ENCODE measurements at regions not wholly inside any gene's neighbourhood (a gene's known extent, or its start where the extent isn't known, plus 50 kb on each side); places are given as distances from the start of the nearest gene placed in this dataset.

GRCh38 chr2:149899390-149899789 lies 311.8 kb upstream of the MMADHC start:
- no peaks in the 10 kb centered on the region for H3K36me3 Mint-ChIP-seq (ENCODE audit: low read depth)
- H3K27me3 Mint-ChIP-seq (ENCODE audit: low read depth, poor library complexity) = peaks cover 8% of the 10 kb centered on the region
- TF ChIP-seq CTCF (IDR thresholded peaks at IDR 0.05) = no peak
- no peak overlapping the region for H3K27ac Mint-ChIP-seq
- peaks cover 31% of the 10 kb centered on the region for H3K4me1 Mint-ChIP-seq
- no peak overlapping the region for H3K4me3 Mint-ChIP-seq
- no peak for DNase-seq
- no peaks in the 10 kb centered on the region for H3K9me3 Mint-ChIP-seq

GRCh38 chr2:149894760-149895159 lies 307.2 kb upstream of the MMADHC start:
- Mint-ChIP-seq H3K36me3 (ENCODE audit: low read depth) (no peaks in the 10 kb centered on the region), H3K27ac (peak overlapping the region; percentile 30), H3K4me1 (peaks cover 28% of the 10 kb centered on the region), H3K4me3 (no peak overlapping the region), H3K9me3 (no peaks in the 10 kb centered on the region), H3K27me3 (ENCODE audit: low read depth, poor library complexity) (peaks cover 9% of the 10 kb centered on the region)
- DNase-seq = no peak
- no peak for TF ChIP-seq CTCF (IDR thresholded peaks at IDR 0.05)

GRCh38 chr2:149894226-149894625 lies 306.7 kb upstream of the MMADHC start:
- Mint-ChIP-seq H3K36me3 (ENCODE audit: low read depth) (no peaks in the 10 kb centered on the region), H3K4me1 (peaks cover 28% of the 10 kb centered on the region), H3K4me3 (no peak overlapping the region), H3K27me3 (ENCODE audit: low read depth, poor library complexity) (peaks cover 9% of the 10 kb centered on the region), H3K9me3 (no peaks in the 10 kb centered on the region), H3K27ac (no peak overlapping the region)
- no peak for TF ChIP-seq CTCF (IDR thresholded peaks at IDR 0.05)
- no peak for DNase-seq

- Mint-ChIP-seq H3K36me3 (ENCODE audit: low read depth) (no peaks in the 10 kb centered on the region), H3K9me3 (no peaks in the 10 kb centered on the region), H3K27me3 (ENCODE audit: low read depth, poor library complexity) (peaks cover 7% of the 10 kb centered on the region), H3K4me1 (peaks cover 28% of the 10 kb centered on the region), H3K27ac (no peak overlapping the region), H3K4me3 (no peak overlapping the region)
- no peak for TF ChIP-seq CTCF (IDR thresholded peaks at IDR 0.05)
- no peak for DNase-seq
Observed at GRCh38 chr2:149892563-149892962, 305.0 kb upstream of the MMADHC start.

- Mint-ChIP-seq H3K4me3 (no peak overlapping the region), H3K4me1 (peaks cover 7% of the 10 kb centered on the region), H3K9me3 (no peaks in the 10 kb centered on the region), H3K36me3 (ENCODE audit: low read depth) (no peaks in the 10 kb centered on the region), H3K27me3 (ENCODE audit: low read depth, poor library complexity) (no peaks in the 10 kb centered on the region), H3K27ac (no peak overlapping the region)
- DNase-seq = no peak
- no peak for TF ChIP-seq CTCF (IDR thresholded peaks at IDR 0.05)
Observed at GRCh38 chr2:149885946-149886345, 298.4 kb upstream of the MMADHC start.

GRCh38 chr2:149885468-149885867 lies 297.9 kb upstream of the MMADHC start:
- DNase-seq = no peak
- Mint-ChIP-seq H3K36me3 (ENCODE audit: low read depth) (no peaks in the 10 kb centered on the region), H3K9me3 (peaks cover 4% of the 10 kb centered on the region), H3K4me1 (peaks cover 7% of the 10 kb centered on the region), H3K27ac (no peak overlapping the region), H3K27me3 (ENCODE audit: low read depth, poor library complexity) (no peaks in the 10 kb centered on the region), H3K4me3 (no peak overlapping the region)
- no peak for TF ChIP-seq CTCF (IDR thresholded peaks at IDR 0.05)

Measured in nephron progenitor cell (in vitro differentiated cells).